H1 (cell line): ENCODE measurements at regions not wholly inside any gene's neighbourhood (a gene's known extent, or its start where the extent isn't known, plus 50 kb on each side); places are given as distances from the start of the nearest gene placed in this dataset.

Source experiments
- ASH2L ChIP-seq: fragments of 200-600, 300-600 bp; sonication (generic); IDR thresholded peaks from one replicate; pipeline ENCODE4 v1.7.1; 2017; ENCODE audit warnings: low read length
- ATF3 ChIP-seq: IDR thresholded peaks from 2 replicates; pipeline ENCODE4 v1.6.1; 2011; ENCODE audit warnings: low read depth, mild to moderate bottlenecking, low read length; ENCODE audit not compliant: insufficient read depth
- BACH1 ChIP-seq: IDR thresholded peaks from 2 replicates; pipeline ENCODE4 v1.6.1; 2012; ENCODE audit warnings: low read length, improper control_type of control experiment
- CHD7 ChIP-seq: fragments of 300-600 bp; sonication (generic); IDR thresholded peaks from 2 replicates; pipeline ENCODE4 v1.7.1; 2012; ENCODE audit warnings: low read length, moderate library complexity, mild to moderate bottlenecking, inconsistent platforms; ENCODE audit not compliant: insufficient replicate concordance
- CREB1 ChIP-seq: IDR thresholded peaks from 2 replicates; pipeline ENCODE4 v1.6.1; 2012; ENCODE audit warnings: inconsistent platforms
- CTCF ChIP-seq, 3 experiments: IDR thresholded peaks; 1 replicate in 2 of 3; 2 replicates in 1 of 3; pipeline versions ENCODE4 v1.5.1 to v1.6.1; 2011; ENCODE audit warnings: low read length in 3 of 3, mild to moderate bottlenecking in 3 of 3, inconsistent platforms in 2 of 3, low read depth in 1 of 3, moderate library complexity in 1 of 3; ENCODE audit not compliant: insufficient read depth in 1 of 3; ENCODE audit errors: control extremely low read depth in 1 of 3
- KDM4A ChIP-seq: IDR thresholded peaks from one replicate; pipeline ENCODE4 v1.7.1; 2012; ENCODE audit warnings: low read depth, mild to moderate bottlenecking, moderate library complexity, low read length, inconsistent platforms; ENCODE audit not compliant: severe bottlenecking
- RXRA ChIP-seq: IDR thresholded peaks from 2 replicates; pipeline ENCODE4 v1.6.1; 2011; ENCODE audit warnings: low read depth, mild to moderate bottlenecking, low read length, moderate library complexity; ENCODE audit not compliant: insufficient read depth
- SIRT6 ChIP-seq: IDR thresholded peaks from one replicate; pipeline ENCODE4 v1.7.1; 2012; ENCODE audit warnings: low read length, inconsistent platforms
- YY1 ChIP-seq: IDR thresholded peaks from 2 replicates; pipeline ENCODE4 v1.6.1; 2011; ENCODE audit warnings: low read depth, mild to moderate bottlenecking, low read length

GRCh38 chr10:113381416-113381815 is 171.4 kb upstream of the HABP2 start (continued):
- TF ChIP-seq CHD7 (no peak), SIRT6 (no peak), ASH2L (no peak), KDM4A (no peak), CTCF (IDR thresholded peaks at IDR 0.05; ENCODE audit: control extremely low read depth in 1 of 3, insufficient read depth in 1 of 3, low read depth in 1 of 3, low read length in 3 of 3) (no peak), RXRA (no peak), ATF3 (no peak), CREB1 (no peak), YY1 (no peak), BACH1 (no peak)
